ENCODE measurements at regions not wholly inside any gene's neighbourhood (a gene's known extent, or its start where the extent isn't known, plus 50 kb on each side); places are given as distances from the start of the nearest gene placed in this dataset.

DNA sequence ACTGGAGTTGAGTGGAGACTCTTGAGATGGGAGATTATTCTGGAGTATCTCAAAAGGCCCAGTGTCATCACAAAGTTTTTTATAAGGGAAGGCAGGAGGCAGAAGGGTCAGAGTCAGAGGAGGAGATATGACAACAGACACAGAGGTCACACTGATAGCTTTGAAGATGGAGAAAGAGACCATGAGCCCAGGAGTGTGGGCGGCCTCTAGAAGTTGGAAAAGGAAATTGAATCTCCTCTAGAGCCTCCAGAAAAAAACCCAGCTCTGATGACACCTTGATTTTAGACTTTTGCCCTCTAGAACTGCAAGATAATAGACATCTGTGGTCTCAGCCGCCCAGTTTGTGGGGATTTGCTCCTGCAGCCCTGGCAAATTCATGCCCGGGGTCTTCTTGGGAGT, 64.8 kb upstream of the SPTLC1 start:
- no peak for TF ChIP-seq CTCF (IDR thresholded peaks at IDR 0.05; ENCODE audit: low read depth, low read length, missing control alignments)
- no peak for DNase-seq (ENCODE audit: extremely low read depth, low read depth)
- no peak overlapping the region for H3K4me3 ChIP-seq (replicated peaks; ENCODE audit: low read depth, low read length)

DNA sequence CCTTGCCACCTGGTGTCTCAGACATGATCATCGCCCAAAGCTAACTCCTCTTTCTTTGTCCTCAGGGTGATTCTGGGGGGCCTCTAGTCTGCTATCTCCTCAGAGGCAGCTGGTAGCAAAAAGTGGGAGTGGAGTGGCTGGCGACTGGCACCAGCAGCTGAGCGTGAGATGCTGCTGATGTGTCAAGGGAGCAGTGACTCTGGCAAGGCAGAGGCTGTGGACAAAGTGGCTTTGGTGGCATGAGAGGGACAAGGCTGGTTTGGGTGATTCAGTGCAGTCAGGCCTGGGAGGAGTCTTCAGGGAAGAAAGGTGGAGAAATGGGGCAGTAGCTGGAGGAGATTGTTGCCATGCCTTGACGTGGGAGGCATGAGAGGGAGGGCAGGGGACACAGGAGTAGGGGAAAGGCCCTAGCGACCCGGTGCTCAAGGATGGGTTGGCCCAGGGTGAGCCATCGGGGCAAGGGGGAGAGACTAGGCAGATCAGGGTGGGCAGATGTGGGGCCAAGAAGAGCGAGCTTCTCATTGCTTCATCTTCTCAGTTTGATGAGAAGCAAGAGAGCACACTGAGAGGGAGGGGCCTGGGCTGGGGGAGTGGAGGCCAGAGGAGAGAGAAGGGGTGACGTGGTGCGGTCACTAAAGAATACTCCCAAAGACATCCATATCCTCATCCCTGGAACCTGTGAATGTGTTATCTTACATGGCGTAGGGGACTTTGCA, 64.2 kb upstream of the SPTLC1 start:
- no peak for DNase-seq (ENCODE audit: extremely low read depth, low read depth)
- no peak for TF ChIP-seq CTCF (IDR thresholded peaks at IDR 0.05; ENCODE audit: low read depth, low read length, missing control alignments)

GRCh38 chr9:92177591-92177990, 62.4 kb upstream of the SPTLC1 start:
- no peak for DNase-seq (ENCODE audit: extremely low read depth, low read depth)
- no peak for TF ChIP-seq CTCF (IDR thresholded peaks at IDR 0.05; ENCODE audit: low read depth, low read length, missing control alignments)
- H3K4me3 ChIP-seq (replicated peaks; ENCODE audit: low read depth, low read length), result no peak overlapping the region

More for the DNA sequence above, 64.2 kb upstream of the SPTLC1 start:
- H3K4me3 ChIP-seq (replicated peaks; ENCODE audit: low read depth, low read length), result no peak overlapping the region

GRCh38 chr9:92176800-92177185, 61.6 kb upstream of the SPTLC1 start:
- TF ChIP-seq CTCF (IDR thresholded peaks at IDR 0.05; ENCODE audit: low read depth, low read length, missing control alignments), result no peak
- DNase-seq (ENCODE audit: extremely low read depth, low read depth), result no peak
- H3K4me3 ChIP-seq (replicated peaks; ENCODE audit: low read depth, low read length), result no peak overlapping the region

- DNase-seq (ENCODE audit: extremely low read depth, low read depth), result no peak
- peak; percentile 26 for TF ChIP-seq CTCF (IDR thresholded peaks at IDR 0.05; ENCODE audit: low read depth, low read length, missing control alignments)
- no peak overlapping the region for H3K4me3 ChIP-seq (replicated peaks; ENCODE audit: low read depth, low read length)
Observed at GRCh38 chr9:92176068-92176799, 61.0 kb upstream of the SPTLC1 start.

DNA sequence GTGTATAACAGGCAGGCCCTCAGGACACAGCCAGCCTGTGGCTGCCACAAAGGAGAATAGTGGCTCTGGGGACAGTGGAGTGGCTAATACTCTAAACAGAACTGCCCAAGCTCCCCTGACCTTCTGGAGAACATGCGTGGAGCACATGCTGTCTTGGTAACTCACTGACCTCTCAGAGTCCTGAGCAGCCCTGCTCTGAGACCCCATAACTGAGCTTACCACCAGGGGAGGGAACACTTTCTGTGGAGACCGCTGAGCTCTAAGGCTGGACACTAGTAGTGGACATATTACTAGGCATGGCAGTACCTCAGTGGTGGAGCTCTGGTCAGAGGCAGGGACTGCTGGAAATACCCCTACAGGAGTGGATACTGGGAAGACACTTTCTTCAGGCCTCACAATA, 60.2 kb upstream of the SPTLC1 start:
- H3K4me3 ChIP-seq (replicated peaks; ENCODE audit: low read depth, low read length), result no peak overlapping the region
- TF ChIP-seq CTCF (IDR thresholded peaks at IDR 0.05; ENCODE audit: low read depth, low read length, missing control alignments), result no peak
- DNase-seq (ENCODE audit: extremely low read depth, low read depth), result no peak

All from HFF-Myc (cell line).